Urinary bladder (tissue), 3 donors: ENCODE measurements at regions not wholly inside any gene's neighbourhood (a gene's known extent, or its start where the extent isn't known, plus 50 kb on each side); places are given as distances from the start of the nearest gene placed in this dataset.
A peak's percentile ranks its signal among the peaks of the same experiment; 100 is the strongest.
"Not testable (repeated sequence)": the region's sequence is repeated elsewhere in the genome, so short reads cannot be mapped to it uniquely, and the experiment has no call there.

Experiments
- DNase-seq: peaks from one replicate; pipeline ENCODE4 v3.0.0-alpha.2; 2015; ENCODE audit errors: extremely low spot score
- H3K27ac ChIP-seq: one replicate; pipeline ENCODE4 v1.5.1; 2013; ENCODE audit warnings: low read depth, mild to moderate bottlenecking, moderate library complexity
- H3K36me3 ChIP-seq: one replicate; pipeline ENCODE4 v1.6.1; 2013; ENCODE audit warnings: mild to moderate bottlenecking, moderate library complexity; ENCODE audit not compliant: insufficient read depth
- H3K4me1 ChIP-seq: one replicate; pipeline ENCODE4 v1.6.1; 2013; ENCODE audit warnings: mild to moderate bottlenecking, moderate library complexity; ENCODE audit not compliant: insufficient read depth
- H3K4me3 ChIP-seq: one replicate; pipeline ENCODE4 v1.5.1; 2013; ENCODE audit warnings: low read depth, low read length
- WGBS: extraction: QIAGEN DNeasy Blood & Tissue Kit; methylation state at CpG from one replicate; pipeline ENCODE4 v1.1.7; 2013; 5-methylcytosine and 5-hydroxymethylcytosine counted together
- donor health status: healthy with polysubstance abuse.
- donor health status: healthy.

DNA sequence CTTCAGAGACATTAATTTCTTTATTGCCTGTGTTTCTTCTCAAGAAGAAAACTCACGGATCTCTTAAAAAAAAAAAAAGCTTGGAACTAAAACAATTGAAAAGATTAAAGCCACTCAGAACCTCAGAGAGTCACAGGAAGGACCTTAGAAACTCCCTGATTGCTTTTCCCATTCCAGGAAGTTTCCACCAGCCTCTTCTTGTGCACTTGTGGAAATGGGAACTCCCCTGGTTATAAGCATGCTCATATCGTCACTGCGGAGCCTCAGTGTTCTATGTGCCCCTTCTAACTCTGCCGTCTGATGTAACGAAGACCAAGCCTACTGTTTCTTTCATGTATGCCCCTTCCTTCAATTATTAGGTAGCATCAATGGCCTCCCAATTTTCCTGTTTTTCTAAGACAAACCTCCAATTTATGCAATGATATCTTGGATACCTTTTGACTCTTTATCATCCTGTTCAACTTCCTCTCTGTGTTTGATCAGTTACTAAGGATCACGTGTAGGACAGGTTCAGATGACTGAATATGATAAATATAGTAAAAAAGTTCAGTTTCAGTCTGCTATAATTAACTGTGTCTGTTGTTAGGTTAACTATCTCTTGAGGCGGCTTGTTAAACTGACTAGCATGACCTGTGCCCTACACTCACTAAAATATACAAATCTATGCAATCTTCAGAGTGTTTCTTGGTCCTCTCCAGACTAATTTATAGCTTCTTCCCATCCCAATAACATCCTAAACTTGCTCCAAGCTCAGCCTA, 593.7 kb upstream of the CHAC2 start:
- H3K36me3 ChIP-seq, result no peaks in the 10 kb centered on the region
- 80% methylated on average over 7 of the region's 7 CpGs for WGBS
- peaks cover 2% of the 10 kb centered on the region for H3K4me1 ChIP-seq
- no peak overlapping the region for H3K4me3 ChIP-seq
- no peak overlapping the region for H3K27ac ChIP-seq
- no peak for DNase-seq

DNA sequence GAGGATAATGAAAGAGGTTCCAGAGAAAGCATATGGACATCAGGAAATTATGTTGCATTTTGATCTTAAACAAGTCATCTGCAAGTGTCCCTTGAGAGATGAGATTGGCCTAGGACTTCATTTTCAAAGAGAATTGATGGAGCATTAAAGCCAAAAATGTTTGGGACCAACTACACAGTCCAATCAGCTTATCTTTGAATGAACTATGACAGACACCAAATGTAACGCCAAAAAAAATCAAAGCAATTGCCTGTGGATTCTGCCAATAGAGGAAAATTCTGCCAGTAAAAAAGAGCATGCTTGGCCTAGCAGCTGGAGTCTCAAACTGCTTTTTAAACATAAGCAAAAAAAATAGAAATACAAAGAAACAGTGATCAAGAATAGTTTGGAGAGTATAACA, 594.5 kb upstream of the CHAC2 start:
- Histone ChIP-seq H3K36me3 (no peaks in the 10 kb centered on the region), H3K27ac (no peak overlapping the region), H3K4me3 (no peak overlapping the region), H3K4me1 (peaks cover 2% of the 10 kb centered on the region)
- 58% methylated on average over 1 of the region's 1 CpG for WGBS
- peak; percentile 32 for DNase-seq

DNA sequence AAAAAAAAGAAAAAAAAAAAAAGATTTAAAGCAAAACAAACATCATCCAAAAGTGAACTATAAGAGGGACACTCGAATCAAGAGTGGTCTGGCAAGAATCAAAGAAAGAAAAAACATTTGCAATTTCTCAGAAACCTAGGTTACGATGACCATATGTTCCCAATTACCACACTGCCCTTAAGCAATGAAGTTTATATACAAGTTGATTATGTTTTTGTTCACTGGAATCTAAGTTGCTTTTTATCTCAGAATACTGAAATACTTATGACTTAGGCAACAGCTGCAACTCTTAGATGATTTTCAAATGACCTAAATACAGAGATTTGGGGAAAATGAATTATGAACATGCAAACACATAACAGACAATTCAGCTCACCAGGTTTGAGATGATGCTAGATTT, 597.1 kb upstream of the CHAC2 start:
- H3K27ac ChIP-seq, result no peak overlapping the region
- peaks cover 2% of the 10 kb centered on the region for H3K4me1 ChIP-seq
- no peak overlapping the region for H3K4me3 ChIP-seq
- DNase-seq, result no peak
- 41% methylated on average over 2 of the region's 2 CpGs for WGBS
- H3K36me3 ChIP-seq, result no peaks in the 10 kb centered on the region

- H3K4me1 ChIP-seq, result peaks cover 2% of the 10 kb centered on the region
- no peak overlapping the region for H3K4me3 ChIP-seq
- no peak overlapping the region for H3K27ac ChIP-seq
- DNase-seq, result no peak
- no peaks in the 10 kb centered on the region for H3K36me3 ChIP-seq
- WGBS, result 85% methylated on average over 4 of the region's 4 CpGs
These were observed 600.4 kb upstream of the CHAC2 start for GRCh38 chr2:53167227-53167626.

DNA sequence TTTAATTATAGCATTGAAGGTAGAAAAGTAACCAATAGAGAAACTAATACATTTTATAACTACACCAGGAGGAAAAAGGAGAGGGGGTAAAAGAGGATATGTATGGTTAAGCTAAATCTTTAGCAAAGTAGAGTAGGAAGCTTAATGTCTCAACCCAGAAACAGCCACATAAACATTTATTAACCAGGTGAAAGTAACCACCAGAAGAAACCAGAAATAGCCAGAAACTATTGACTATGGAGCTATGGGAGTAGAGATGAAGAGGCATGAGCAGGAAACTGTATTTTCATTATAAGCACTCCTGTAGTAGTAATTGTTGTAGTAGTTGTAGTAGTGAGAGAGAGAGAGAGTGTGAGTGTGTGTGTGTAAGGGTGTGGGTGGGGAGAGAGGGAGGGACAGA, 617.5 kb upstream of the CHAC2 start:
- no peaks in the 10 kb centered on the region for H3K36me3 ChIP-seq
- H3K4me1 ChIP-seq, result no peaks in the 10 kb centered on the region
- no peak overlapping the region for H3K4me3 ChIP-seq
- H3K27ac ChIP-seq, result no peak overlapping the region
- DNase-seq, result no peak

GRCh38 chr2:53148221-53148620, 619.4 kb upstream of the CHAC2 start:
- no peak overlapping the region for H3K27ac ChIP-seq
- DNase-seq, result no peak

GRCh38 chr2:53131416-53131815, 636.2 kb upstream of the CHAC2 start:
- H3K27ac ChIP-seq, result no peak overlapping the region
- no peak overlapping the region for H3K4me3 ChIP-seq
- DNase-seq, result no peak
- H3K4me1 ChIP-seq, result no peaks in the 10 kb centered on the region
- 88% methylated on average over 1 of the region's 1 CpG for WGBS
- no peaks in the 10 kb centered on the region for H3K36me3 ChIP-seq

More at GRCh38 chr2:53148221-53148620, 619.4 kb upstream of the CHAC2 start:
- Histone ChIP-seq H3K4me1 (no peaks in the 10 kb centered on the region), H3K4me3 (no peak overlapping the region), H3K36me3 (no peaks in the 10 kb centered on the region)
- WGBS, result 33% methylated on average over 3 of the region's 3 CpGs

DNA sequence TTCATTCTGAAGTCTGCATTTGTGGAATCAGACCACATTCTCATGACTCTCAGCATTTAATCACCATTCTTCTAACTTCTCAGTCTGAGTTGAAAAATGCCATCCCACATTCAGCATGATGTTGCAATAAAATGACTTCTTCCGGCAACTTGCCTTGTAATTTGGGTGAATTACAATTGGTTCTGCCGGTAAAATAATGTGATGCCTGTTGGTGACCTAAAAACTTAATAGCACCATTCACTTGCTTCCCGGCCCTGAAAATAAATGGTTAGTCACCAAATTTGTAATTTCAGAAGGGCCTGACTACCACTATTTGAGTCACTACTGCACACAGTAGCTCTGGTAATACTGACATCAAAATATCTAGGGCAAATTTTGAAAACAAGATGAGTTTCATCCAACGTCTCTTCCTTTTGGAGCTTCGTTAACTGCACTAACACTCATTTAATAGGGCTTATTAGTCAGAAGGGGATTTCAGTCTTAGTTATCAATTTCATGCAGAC, 637.1 kb upstream of the CHAC2 start:
- no peak for DNase-seq
- H3K4me3 ChIP-seq, result no peak overlapping the region
- no peak overlapping the region for H3K27ac ChIP-seq
- 85% methylated on average over 5 of the region's 5 CpGs for WGBS
- H3K36me3 ChIP-seq, result no peaks in the 10 kb centered on the region
- H3K4me1 ChIP-seq, result no peaks in the 10 kb centered on the region

- DNase-seq, result no peak
- Histone ChIP-seq H3K4me1 (no peaks in the 10 kb centered on the region), H3K27ac (no peak overlapping the region), H3K36me3 (no peaks in the 10 kb centered on the region), H3K4me3 (no peak overlapping the region)
- 79% methylated on average over 1 of the region's 1 CpG for WGBS
These were observed 637.8 kb upstream of the CHAC2 start for GRCh38 chr2:53129851-53130250.

- Histone ChIP-seq H3K27ac (no peak overlapping the region), H3K4me1 (no peaks in the 10 kb centered on the region), H3K4me3 (no peak overlapping the region), H3K36me3 (no peaks in the 10 kb centered on the region)
- 70% methylated on average over 5 of the region's 5 CpGs for WGBS
- DNase-seq, result no peak
These were observed 640.4 kb upstream of the CHAC2 start for GRCh38 chr2:53127061-53127650.

DNA sequence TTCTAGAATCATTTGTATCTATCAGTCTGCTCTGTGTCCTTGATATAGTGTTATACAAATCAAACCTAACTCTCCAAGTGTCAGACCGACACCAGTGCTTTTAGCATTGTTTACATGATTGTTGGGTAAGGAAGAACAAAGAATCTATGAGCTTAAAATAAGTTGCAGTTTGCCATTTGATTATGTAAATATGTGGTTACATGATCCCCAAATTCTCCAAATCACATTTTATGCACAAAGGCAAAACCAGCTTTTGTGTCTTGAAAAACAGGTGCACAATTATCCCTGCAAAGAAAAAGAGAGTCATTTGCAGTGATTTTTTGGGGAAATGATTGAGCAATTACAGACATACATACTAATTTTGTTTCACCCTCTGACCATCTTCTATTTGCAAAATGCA, 652.6 kb upstream of the CHAC2 start:
- WGBS, result 84% methylated on average over 1 of the region's 1 CpG
- Histone ChIP-seq H3K4me3 (no peak overlapping the region), H3K27ac (no peak overlapping the region), H3K36me3 (no peaks in the 10 kb centered on the region), H3K4me1 (no peaks in the 10 kb centered on the region)
- no peak for DNase-seq

GRCh38 chr2:53114582-53114981, 653.0 kb upstream of the CHAC2 start:
- DNase-seq, result no peak
- no peak overlapping the region for H3K4me3 ChIP-seq
- H3K27ac ChIP-seq, result no peak overlapping the region
- H3K4me1 ChIP-seq, result no peaks in the 10 kb centered on the region
- WGBS, result 91% methylated on average over 2 of the region's 2 CpGs
- no peaks in the 10 kb centered on the region for H3K36me3 ChIP-seq

DNA sequence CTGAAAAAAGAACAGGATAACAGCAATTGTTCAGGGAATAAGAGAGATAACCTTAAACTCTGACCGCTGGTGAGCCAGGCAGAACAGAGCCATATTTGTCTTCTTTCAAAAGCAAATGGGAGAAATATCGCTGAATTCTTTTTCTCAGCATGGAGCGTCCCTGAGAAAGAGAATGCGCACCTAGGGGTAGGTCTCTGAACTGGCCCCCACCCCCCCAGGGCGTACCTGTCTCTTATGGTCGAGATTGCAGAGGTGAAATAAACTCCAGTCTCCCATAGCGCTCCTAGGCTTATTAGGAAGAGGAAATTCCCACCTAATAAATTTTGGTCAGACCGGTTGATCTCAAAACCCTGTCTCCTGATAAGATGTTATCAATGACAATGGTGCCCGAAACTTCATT, 655.2 kb upstream of the CHAC2 start:
- not testable (repeated sequence) for H3K36me3 ChIP-seq, DNase-seq, H3K4me1 ChIP-seq, H3K4me3 ChIP-seq, H3K27ac ChIP-seq
- 79% methylated on average over 9 of the region's 9 CpGs for WGBS

- H3K4me1 ChIP-seq, result no peaks in the 10 kb centered on the region
- H3K4me3 ChIP-seq, result no peak overlapping the region
- 36% methylated on average over 3 of the region's 3 CpGs for WGBS
- no peaks in the 10 kb centered on the region for H3K36me3 ChIP-seq
- H3K27ac ChIP-seq, result no peak overlapping the region
- no peak for DNase-seq
These were observed 656.2 kb upstream of the CHAC2 start for GRCh38 chr2:53111406-53111805.
